GM21528 (cell line): ENCODE measurements at regions not wholly inside any gene's neighbourhood (a gene's known extent, or its start where the extent isn't known, plus 50 kb on each side); places are given as distances from the start of the nearest gene placed in this dataset.

Experiments
- ATAC-seq: cut with Tn5 transposase; IDR thresholded peaks from one replicate; pipeline ENCODE4 v1.9.1; 2021; ENCODE audit warnings: mild to moderate bottlenecking, moderate library complexity; ENCODE audit not compliant: unreplicated experiment, low FRiP score

- no peak for ATAC-seq
Measured at GRCh38 chr9:105141146-105141975, 103.1 kb upstream of the SLC44A1 start.

- no peak for ATAC-seq
Measured at GRCh38 chr9:105141976-105142250, 102.5 kb upstream of the SLC44A1 start.

GRCh38 chr9:105142406-105143135 is 101.9 kb upstream of the SLC44A1 start:
- no peak for ATAC-seq

GRCh38 chr9:105143136-105143430 is 101.4 kb upstream of the SLC44A1 start:
- no peak for ATAC-seq

GRCh38 chr9:105144076-105144475 is 100.4 kb upstream of the SLC44A1 start:
- no peak for ATAC-seq

GRCh38 chr9:105144841-105145240 is 99.6 kb upstream of the SLC44A1 start:
- ATAC-seq, result no peak

GRCh38 chr9:105146677-105147076 is 97.8 kb upstream of the SLC44A1 start:
- ATAC-seq, result no peak

GRCh38 chr9:105147110-105147871 is 97.2 kb upstream of the SLC44A1 start:
- ATAC-seq, result no peak

- ATAC-seq, result no peak
Measured at GRCh38 chr9:105148328-105149006, 96.0 kb upstream of the SLC44A1 start.

- no peak for ATAC-seq
Measured at GRCh38 chr9:105150991-105151685, 93.3 kb upstream of the SLC44A1 start.

GRCh38 chr9:105151686-105151995 is 92.8 kb upstream of the SLC44A1 start:
- ATAC-seq, result no peak

GRCh38 chr9:105154723-105155191 is 89.7 kb upstream of the SLC44A1 start:
- no peak for ATAC-seq

- peak; percentile 79 for ATAC-seq
Measured at GRCh38 chr9:105157171-105157583, 87.3 kb upstream of the SLC44A1 start.

- no peak for ATAC-seq
Measured at GRCh38 chr9:105158020-105158419, 86.4 kb upstream of the SLC44A1 start.

GRCh38 chr9:105158898-105159297 is 85.6 kb upstream of the SLC44A1 start:
- ATAC-seq, result no peak

- no peak for ATAC-seq
Measured at GRCh38 chr9:105168870-105169319, 75.6 kb upstream of the SLC44A1 start.

GRCh38 chr9:105171076-105171475 is 73.4 kb upstream of the SLC44A1 start:
- no peak for ATAC-seq

- no peak for ATAC-seq
Measured at GRCh38 chr9:105171589-105171988, 72.9 kb upstream of the SLC44A1 start.

- ATAC-seq, result no peak
Measured at GRCh38 chr9:105172436-105172835, 72.0 kb upstream of the SLC44A1 start.

GRCh38 chr9:105173306-105173705 is 71.1 kb upstream of the SLC44A1 start:
- no peak for ATAC-seq
